Hepatocyte (in vitro differentiated cells): ENCODE measurements at regions not wholly inside any gene's neighbourhood (a gene's known extent, or its start where the extent isn't known, plus 50 kb on each side); places are given as distances from the start of the nearest gene placed in this dataset.

ENCODE experiments used
- CTCF ChIP-seq: fragments of 200-600 bp; sonication (generic); IDR thresholded peaks from 2 replicates; pipeline ENCODE4 v1.5.1; 2016; ENCODE audit warnings: antibody characterized with exemption, mild to moderate bottlenecking; ENCODE audit not compliant: poor library complexity
- EZH2phosphoT487 ChIP-seq: fragments of 200-600 bp; sonication (generic); IDR thresholded peaks from one replicate; pipeline ENCODE4 v1.6.1; 2018; ENCODE audit warnings: antibody characterized with exemption, mild to moderate bottlenecking, low read depth, moderate library complexity; ENCODE audit not compliant: unreplicated experiment, severe bottlenecking

GRCh38 chr3:55143336-55143735 is 215.5 kb upstream of the LRTM1 start:
- TF ChIP-seq CTCF: no peak
- no peak for TF ChIP-seq EZH2phosphoT487
